ENCODE measurements at regions not wholly inside any gene's neighbourhood (a gene's known extent, or its start where the extent isn't known, plus 50 kb on each side); places are given as distances from the start of the nearest gene placed in this dataset.
"Not testable (repeated sequence)": the region's sequence is repeated elsewhere in the genome, so short reads cannot be mapped to it uniquely, and the experiment has no call there.

DNA sequence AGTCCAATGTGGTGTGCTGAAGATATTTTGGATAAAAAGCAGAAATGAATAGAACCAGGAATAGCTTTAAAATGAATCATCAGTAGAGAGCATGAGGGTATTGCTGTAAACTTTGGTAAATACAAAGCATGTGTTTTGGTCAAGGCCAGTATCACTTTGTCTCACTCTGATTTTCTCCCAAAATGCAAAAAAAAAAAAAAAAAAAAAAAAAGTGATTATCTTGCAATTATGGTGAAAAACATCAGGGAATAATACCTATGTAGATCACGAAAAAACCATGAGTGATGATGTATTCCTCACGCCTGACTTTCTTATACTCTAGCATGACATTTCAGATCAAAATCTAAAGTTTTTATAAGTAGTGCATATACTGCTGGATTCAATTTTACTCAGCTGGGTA is 897.9 kb upstream of the FAT3 start:
- DNase-seq (ENCODE audit: low read depth in 2 of 2), result no peak

DNA sequence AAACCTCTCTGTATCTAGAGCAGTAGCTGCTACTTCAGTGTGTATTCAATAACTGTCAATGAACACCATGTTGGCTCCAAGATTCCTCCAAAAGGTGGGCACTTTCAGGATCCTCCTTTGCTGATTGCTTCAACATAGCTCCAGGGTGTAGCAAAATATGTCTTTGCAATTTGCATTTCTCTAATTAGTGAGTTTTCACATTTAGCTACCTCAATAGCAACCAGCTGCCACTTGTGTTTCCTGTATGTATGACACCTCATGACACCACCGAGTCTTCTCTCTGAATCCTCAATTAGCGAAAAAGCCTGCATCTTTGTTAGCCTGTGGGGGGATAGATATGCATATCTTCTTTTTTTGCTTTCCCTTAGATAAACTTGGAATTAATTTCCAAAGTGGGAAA is 898.3 kb upstream of the FAT3 start:
- DNase-seq (ENCODE audit: low read depth in 2 of 2), result no peak

DNA sequence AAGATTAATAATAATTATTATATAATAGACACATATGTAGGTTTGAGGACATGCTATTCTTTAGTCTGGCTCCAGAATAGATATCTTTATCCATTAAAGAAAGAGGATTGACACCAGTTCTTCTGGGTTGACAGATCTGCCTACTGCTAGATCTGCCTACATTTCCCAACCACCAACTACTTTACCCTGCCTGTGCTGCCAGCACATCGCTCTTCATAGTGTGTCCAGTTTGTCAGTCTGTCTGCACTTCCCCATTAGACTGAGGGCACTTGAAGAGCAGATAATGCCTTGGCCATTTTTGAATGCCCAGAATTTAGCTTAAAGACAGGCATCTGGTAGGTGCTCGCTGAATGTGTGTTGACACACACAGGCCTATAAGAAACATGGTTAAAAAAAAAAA is 910.1 kb upstream of the FAT3 start:
- DNase-seq (ENCODE audit: low read depth in 2 of 2), result no peak

DNA sequence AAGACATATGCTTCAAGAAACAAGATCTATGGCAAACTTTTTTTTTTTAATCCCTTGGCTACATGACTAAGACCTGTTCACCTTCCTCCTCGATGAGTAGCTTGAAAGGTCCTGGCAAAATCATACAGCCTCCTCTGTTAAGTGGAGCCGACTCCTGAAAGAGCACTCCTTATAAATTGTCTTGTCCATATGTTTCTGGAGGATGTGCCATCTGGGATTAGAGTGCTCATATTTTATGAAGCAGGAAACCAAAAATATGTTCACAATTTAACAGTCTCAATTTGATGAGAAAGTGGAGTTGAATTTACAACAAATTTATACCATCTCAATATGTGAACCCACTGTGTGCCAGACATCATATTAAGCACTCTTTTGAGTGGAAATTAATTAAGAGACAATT is 912.1 kb upstream of the FAT3 start:
- DNase-seq (ENCODE audit: low read depth in 2 of 2), result no peak

DNA sequence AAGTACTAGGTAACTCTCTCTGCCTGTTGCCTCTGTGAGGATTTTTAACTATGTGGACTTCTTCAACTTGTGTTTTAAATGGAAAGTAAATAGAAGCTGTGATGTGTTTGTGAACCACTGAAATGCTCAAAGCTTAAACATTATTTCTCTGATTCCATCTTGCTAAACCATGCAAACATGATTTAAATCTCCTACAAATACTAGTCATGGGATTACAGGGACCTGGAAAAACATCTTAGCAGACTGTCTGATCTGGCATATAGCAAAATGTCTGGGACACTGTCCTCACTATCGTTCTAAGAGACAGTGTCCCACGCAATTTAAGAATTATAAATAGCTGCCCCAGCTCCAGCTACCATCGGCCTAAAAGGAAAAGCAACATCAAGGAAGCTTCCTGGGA is 914.5 kb upstream of the FAT3 start:
- DNase-seq (ENCODE audit: low read depth in 2 of 2), result no peak

DNA sequence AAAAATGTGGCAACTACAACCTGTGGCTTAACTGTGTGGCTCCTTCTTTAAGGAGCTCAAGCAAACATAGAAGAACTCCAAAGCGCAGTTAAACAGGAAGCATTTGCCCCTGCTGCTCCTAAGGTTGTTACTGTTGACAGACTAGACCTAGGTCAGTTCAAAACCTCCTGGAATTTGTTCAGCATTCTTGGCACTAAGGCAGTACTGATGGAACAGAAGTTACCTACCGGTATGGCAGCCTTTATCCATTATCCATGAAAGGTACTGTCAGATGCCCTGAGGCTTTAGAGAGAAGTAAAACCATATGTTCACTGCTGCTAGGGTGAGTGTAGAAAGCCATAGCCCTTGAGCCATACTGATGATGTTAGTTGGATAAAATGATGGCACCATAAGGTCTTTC is 916.5 kb upstream of the FAT3 start:
- DNase-seq (ENCODE audit: low read depth in 2 of 2), result no peak

DNA sequence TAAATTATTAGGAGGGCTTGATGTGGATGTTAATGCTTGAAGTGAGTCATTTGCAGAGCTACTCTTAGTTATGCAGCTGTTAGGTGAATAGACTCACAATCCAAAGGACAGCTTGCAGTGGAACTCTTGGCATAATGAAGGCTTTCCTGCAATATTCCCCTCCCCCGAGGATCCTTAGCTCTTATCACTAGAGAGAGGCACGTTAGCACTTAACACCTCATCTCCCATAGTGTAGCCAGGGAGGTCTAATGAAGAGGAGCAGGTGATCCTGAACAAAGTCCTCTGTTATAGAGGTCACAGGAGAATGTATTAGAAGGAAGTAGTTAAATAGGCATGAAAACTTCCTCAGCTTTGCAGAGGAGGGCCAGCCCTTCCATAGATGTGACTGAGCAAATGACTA is 919.2 kb upstream of the FAT3 start:
- no peak for DNase-seq (ENCODE audit: low read depth in 2 of 2)

DNA sequence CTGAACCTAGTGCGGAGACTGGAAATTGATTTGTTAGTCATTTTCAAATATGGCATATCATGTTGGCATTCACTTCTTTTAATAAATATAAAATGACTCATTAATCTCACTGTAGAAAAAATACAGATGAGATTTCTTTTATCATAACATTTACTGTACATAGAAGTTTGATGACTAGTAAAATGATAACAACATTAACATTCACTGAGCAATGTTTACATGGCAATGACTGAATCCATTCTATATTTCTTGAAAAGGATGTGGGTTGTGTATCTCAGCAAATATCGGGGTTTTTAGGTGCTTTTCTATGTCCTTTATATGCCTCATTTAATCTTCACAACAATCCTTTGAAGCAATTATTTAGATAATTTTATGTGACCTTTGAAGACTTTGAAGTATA is 920.9 kb upstream of the FAT3 start:
- DNase-seq (ENCODE audit: low read depth in 2 of 2), result no peak

DNA sequence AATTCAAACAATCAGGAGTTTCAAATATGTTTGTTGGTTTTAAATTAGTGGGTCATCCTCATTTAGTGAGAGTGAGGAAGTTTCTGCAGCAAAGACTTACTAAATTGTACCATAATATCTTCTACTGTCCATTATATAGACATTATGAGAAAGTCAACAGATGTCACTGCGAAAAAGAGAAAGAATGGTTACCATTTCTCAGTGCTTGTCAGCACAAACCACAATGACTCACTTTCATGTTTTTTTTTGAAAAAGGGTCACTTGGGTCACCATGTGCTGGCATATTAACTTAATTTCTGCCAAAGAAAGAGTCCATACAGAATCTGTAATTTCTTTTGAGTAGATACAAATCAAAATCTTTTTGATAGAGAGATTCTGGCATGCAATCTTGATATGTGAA is 924.6 kb upstream of the FAT3 start:
- DNase-seq (ENCODE audit: low read depth in 2 of 2), result no peak

DNA sequence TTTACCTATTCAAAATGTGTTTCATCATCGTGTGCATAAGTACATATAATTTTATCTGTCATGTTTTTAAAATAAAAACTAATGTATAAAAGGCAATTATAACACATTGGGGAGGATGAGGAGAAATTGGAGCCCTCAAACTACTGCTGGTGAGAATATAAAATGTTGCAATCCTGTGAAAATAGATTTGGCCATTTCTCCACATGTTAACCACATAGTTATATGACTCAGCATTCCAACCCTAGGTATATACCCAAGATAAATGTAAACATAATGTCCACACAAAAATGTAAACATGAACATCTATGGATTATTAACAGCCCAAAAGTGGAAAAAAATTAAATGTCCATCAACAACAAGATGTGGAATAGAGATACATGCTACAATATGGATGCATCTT is 928.0 kb upstream of the FAT3 start:
- DNase-seq (ENCODE audit: low read depth in 2 of 2), result no peak

DNA sequence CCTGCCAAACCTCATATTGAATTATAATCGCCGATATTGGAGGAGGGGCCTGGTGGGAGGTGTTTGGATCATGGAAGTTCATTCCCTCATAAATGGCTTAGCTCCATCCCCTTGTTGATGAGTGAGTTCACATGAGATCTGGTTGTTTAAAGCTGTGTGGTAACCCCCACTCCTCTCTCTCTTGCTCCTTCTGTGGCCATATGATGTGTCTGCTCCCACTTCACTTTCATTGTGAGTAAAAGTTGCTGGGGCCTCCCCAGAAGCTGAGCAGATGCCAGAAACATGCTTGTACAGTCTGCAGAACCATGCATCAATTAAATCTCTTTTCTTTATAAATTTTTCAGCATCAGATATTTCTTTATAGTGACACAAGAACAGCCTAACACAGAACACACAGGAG is 929.0 kb upstream of the FAT3 start:
- DNase-seq (ENCODE audit: low read depth in 2 of 2), result no peak

DNA sequence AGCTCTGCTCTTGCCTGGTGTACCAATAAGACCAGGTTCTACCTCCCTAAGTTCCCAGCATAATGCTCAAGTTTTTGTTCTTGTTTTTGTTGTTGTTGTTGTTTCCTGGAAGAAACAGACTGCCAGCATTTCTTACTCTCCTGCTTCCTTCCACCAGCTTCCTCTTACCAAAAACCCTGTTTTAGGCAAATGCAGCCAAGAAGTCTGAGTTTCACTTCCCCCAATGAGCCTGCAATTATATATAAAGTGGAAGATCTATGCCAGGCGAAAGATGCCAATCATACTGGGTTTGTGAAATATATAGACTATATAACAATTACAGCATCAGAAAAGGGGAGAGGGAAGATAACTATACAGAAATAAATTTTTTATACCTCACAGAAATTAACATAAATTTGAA is 931.5 kb upstream of the FAT3 start:
- no peak for DNase-seq (ENCODE audit: low read depth in 2 of 2)

DNA sequence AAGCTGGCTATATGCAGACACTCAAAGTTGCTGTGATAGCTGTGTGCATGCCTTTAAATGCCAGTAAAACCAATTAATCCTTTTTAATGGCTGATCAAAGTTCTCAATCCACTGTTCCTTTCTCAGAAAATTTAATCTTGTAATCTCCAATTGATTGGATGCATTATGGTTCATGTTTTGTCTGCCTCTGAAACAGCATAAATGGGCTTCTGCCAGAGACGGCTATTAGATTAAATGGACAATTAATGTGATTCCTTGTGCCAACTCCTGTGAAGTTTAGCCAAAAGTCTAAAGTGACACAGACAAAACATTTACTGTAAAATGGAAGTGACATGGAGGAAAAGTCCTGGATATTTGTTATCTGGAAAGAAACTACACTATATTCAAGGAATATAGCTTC is 952.5 kb upstream of the FAT3 start:
- DNase-seq (ENCODE audit: low read depth in 2 of 2), result no peak

DNA sequence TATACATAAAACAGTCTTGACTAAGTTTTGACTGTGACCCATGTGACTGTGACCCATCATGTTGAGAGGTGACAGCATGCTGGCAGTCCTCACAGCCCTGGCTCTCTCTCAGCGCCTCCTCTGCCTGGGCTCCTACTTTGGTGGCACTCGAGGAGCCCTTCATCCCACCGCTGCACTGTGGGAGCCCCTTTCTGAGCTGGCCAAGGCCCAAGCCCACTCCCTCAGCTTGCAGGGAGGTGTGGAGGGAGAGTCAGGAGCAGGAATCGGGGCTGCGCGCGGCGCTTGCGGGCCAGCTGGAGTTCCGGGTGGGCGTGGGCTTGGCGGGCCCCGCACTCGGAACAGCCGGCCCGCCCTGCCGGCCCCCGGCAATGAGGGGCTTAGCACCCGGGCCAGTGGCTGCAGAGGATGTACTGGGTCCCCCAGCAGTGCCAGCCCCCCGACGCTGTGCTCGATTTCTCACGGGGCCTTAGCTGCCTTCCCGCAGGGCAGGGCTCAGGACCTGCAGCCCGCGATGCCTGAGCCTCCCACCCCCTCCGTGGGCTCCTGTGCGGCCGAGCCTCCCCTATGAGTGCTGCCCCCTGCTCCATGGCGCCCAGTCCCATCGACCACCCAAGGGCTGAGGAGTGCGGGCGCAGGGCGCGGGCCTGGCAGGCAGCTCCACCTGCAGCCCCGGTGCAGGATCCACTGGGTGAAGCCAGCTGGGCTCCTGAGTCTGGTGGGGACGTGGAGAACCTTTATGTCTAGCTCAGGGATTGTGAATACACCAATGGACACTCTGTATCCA is 955.9 kb upstream of the FAT3 start:
- DNase-seq (ENCODE audit: low read depth in 2 of 2), result not testable (repeated sequence)

DNA sequence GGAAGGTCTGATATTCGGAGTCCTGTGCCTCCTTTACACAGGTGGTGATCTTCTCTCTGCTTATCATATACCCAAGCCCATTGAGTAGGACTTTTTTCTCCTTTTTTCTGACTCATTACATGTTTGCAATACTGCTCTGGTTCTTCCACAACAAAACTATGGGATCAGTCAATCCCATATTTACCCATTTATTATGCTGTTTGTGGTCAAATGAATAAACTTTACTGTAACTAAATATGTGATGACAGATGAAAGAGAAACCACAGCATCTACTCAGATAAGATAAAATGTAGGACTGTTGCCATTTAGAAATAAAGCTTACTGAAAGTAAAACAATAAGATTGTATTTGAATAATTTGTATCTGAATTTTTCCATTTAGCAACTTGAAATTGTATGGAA is 958.7 kb upstream of the FAT3 start:
- DNase-seq (ENCODE audit: low read depth in 2 of 2), result no peak

DNA sequence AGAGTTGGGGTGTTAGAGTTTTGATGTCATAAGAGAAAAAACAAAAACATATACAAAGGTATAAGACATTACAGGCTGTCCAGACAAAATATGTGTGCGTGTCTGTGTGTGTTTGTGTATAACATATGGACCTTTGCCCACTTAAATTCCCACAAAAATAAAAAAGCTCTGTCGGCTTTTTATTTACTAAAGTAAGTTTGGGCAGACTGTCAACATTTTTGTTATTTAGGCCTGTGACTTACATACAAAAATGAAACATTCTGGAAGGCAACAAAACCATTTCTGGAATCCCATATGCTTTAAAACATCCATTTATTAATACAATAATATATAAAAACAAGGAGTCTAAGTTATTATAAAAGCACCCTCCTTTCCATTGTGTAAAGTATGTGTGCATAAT is 960.1 kb upstream of the FAT3 start:
- DNase-seq (ENCODE audit: low read depth in 2 of 2), result no peak

DNA sequence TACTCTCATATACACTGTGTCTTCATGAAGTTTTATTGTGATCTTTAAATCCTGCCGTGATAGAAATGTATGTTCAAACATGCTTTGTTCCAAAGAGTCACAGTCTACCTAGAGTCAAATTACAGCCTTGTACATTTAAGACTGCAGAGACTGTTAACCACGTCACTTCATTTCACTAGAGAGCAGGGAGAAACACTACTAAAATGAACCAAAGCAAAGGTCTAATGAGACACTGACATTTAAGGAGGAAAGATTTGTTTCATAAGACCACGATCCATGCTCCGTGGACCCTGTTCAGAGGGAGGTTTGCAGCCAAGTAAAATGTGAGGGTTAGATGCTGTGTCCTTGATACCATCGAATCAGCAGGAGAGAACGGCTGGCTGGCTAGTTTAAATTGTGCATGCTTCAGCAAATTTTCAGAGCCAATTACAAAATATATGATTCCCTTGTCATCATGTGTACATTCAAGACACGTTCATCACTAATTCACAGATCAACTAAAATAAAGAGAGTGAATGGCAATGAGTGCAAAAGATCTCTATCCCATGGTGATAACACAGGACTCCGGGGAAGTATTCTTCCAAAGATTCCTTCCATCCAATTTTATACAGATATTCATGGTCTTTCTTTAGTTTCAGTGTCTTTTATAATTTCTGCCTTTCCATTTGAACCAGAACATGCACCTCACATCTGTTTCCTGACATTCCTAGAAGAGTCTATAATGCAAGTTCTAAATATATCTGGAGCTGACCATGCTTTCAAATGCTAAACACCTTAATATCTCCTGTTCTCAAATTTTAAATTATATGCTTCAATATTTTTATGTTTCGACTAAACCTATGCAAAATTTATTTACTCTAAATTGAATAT is 960.9 kb upstream of the FAT3 start:
- no peak for DNase-seq (ENCODE audit: low read depth in 2 of 2)

DNA sequence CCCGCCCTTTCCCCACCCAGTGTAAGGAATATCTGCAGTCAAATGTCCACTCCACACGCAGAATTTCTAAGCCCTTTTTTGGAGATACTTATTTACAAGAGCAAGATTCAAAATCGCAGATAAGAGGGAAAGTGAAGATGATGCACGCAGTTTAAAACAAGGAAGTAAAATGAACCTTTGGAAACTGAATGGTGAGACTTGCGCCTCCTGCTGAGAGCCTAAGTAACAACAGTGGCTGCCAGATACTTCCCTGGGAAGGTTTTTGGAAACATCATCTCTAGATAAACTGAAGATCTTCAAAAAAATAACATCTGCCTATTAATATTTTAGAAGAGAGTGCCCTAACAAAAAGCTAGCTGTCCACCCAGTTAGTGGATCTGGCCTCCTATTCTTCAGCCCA is 963.1 kb upstream of the FAT3 start:
- DNase-seq (ENCODE audit: low read depth in 2 of 2), result no peak

DNA sequence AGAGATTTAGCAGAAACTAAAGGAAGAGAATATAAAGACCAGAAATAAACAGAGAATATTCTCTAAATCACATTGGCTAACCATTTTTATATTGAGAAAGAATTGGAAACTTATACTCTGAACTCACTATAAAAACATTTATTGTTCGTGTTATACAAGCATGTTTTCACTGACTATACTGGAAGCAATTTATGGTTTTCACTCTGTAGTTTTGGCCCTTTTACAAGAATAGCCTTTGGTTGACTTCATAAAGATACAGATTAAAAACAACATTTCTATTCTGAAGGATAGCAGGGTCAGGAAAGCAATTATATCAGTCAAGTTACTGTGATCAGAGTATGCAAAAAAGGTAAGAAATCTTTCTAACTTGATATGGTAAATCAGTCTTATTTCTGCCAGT is 965.7 kb upstream of the FAT3 start:
- DNase-seq (ENCODE audit: low read depth in 2 of 2), result no peak

DNA sequence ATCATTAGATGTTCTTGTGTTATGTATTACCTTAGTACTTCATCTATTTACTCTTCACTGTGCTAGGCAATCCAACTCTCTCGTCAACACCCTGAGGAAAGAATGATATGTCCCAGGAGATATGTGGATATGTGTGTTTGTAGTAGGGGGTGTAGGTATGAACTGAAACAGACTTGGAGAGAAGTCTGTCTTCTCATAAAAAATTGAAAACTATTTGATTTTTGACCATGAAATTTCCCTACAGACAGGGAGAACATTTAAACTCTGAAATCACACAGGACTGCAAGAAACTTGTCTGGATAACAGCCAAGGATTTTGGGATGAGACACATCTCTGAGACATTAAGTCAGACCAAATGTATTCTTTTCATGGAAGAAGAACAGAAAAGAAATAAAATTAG is 967.0 kb upstream of the FAT3 start:
- no peak for DNase-seq (ENCODE audit: low read depth in 2 of 2)

DNA sequence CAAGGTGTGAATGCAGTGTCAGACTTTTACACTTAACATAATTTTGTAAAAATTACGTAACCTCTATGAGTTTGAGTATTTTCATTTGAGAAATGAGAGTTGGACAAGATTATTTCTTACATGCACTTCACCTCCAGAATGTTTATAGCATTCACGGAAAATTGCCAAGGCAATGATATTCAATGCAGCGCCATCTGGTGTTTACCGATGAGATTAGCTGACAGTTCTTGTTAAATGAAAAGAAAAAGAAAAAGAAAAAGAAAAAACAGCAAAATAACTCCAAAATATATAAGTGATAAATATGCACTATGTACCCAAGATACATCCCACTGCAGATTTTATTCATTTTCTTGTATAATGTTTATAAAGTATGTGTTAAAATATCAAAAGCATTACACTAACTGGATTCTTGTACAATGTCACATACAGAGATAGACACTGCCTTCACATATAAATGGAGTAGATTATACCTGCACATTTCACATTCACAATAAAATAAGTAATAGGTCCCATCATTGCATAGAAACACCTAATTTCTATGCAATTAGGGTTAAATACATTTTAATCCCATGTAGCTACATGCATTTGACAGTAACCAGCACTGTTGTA is 976.3 kb upstream of the FAT3 start:
- peak in 1 of 2 donors; percentile 3 for DNase-seq (ENCODE audit: low read depth in 2 of 2)

DNA sequence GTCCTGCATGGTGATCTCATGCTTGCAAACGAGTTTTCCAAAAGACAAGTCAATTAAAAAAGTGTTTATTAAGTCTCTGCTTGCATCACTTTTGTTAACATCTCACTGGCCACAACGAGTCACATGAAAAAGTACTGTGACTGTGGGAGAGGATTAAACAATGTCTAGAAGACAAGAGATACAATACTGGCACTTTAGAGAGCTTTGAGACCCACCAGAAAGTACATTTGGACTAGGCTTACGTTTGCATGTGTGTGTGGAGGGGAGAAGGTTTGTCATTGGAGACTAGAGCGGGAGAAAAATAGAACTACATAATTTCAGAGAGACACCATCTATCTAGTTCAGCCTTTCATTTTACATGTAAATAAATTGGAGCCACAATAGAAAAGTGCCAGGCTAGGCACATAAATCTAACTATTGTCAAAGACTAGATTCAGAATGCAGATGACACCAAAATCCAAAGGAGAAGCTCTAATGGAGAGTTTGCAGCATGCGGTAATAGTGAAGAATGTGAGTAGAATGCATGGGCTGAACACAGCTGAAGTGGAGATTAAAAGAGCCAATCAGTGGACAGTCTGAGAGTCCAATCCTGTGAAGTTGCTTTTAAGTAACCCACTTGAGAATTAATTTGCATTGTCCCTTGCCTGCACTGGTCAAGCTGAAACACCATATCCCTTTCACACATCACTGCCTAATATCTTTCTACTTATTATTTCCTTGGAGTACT is 977.4 kb upstream of the FAT3 start:
- DNase-seq (ENCODE audit: low read depth in 2 of 2), result no peak

Measured in stimulated activated CD4-positive, alpha-beta T cell treated with anti-CD3 and anti-CD28 coated beads, Interleukin-4, amount 100 ng/mL, for 48 hours (primary cell).